K562 (cell line): ENCODE measurements at regions not wholly inside any gene's neighbourhood (a gene's known extent, or its start where the extent isn't known, plus 50 kb on each side); places are given as distances from the start of the nearest gene placed in this dataset.

ENCODE experiments used
- ATAC-seq: fragments of 200-7000 bp; cut with Tn5 transposase; 3 replicates; pipeline ENCODE4 v1.9.1; 2020; ENCODE audit warnings: moderate library complexity
- BruUV-seq: library from RNA; stranded (reverse); fragments of 400-500 nt; replicated peaks from 2 replicates; lab custom pipeline; 2021; lab: Mats Ljungman, UMichigan
- CTCF ChIA-PET: fragments of 300-600 bp; formaldehyde crosslinking; extraction: SDS; loops from one replicate; lab custom pipeline; 2021; ENCODE audit warnings: low intra/inter-chr PET ratio; lab: Yijun Ruan, JAX
- POLR2A ChIA-PET: fragments of 300-600, 350-650 bp; sonication (Branson Sonifier 250); formaldehyde crosslinking; extraction: SDS; loops from one replicate; lab custom pipeline; 2021; ENCODE audit warnings: antibody characterized with exemption, inconsistent platforms; lab: Yijun Ruan, JAX
- DNase-seq, 4 experiments: peaks; one replicate each; pipeline versions ENCODE4 v3.0.0 to v3.0.0-alpha.2; 2011 to 2018; ENCODE audit warnings: low spot score in 3 of 4, mixed read lengths in 3 of 4; ENCODE audit errors: extremely low read depth in 1 of 4
- FAIRE-seq: peaks from 2 replicates; lab custom pipeline; 2011; peaks lifted over from hg19 to GRCh38; lab: Jason Lieb, UNC
- H2AFZ ChIP-seq: 2 replicates; pipeline ENCODE4 v1.6.0; 2011; ENCODE audit warnings: low read depth, low read length, control low read depth, inconsistent platforms
- H3K27ac ChIP-seq: fragments of 200-600 bp; 3 replicates; pipeline ENCODE4 v1.8.0; 2011; ENCODE audit warnings: low read depth, mild to moderate bottlenecking, control low read depth, inconsistent platforms, low read length, moderate library complexity, mixed read lengths; ENCODE audit errors: extremely low read depth
- H3K27me3 ChIP-seq, 2 experiments: fragments of 300-600 bp in 1 of 2; 2 replicates in 1 of 2; 3 replicates in 1 of 2; pipeline versions ENCODE4 v1.6.0 to v1.8.0; 2011; ENCODE audit warnings: inconsistent platforms in 2 of 2, low read length in 2 of 2, mild to moderate bottlenecking in 1 of 2, mixed read lengths in 1 of 2, moderate library complexity in 1 of 2; ENCODE audit not compliant: control insufficient read depth in 2 of 2, insufficient read depth in 2 of 2
- H3K36me3 ChIP-seq: fragments of 300-600 bp; 3 replicates; pipeline ENCODE4 v1.8.0; 2011; ENCODE audit warnings: mild to moderate bottlenecking, low read length, inconsistent platforms; ENCODE audit not compliant: control insufficient read depth, insufficient read depth
- H3K4me1 ChIP-seq, 2 experiments: fragments of 200-600 bp in 1 of 2; replicated peaks in 1 of 2; 2 replicates in 1 of 2; 3 replicates in 1 of 2; pipeline versions ENCODE4 v1.5.1 to v1.8.0; 2011; ENCODE audit warnings: inconsistent platforms in 2 of 2, low read length in 2 of 2, mild to moderate bottlenecking in 1 of 2, mixed read lengths in 1 of 2, moderate library complexity in 1 of 2; ENCODE audit not compliant: control insufficient read depth in 2 of 2, insufficient read depth in 2 of 2
- H3K4me2 ChIP-seq: 2 replicates; pipeline ENCODE4 v1.6.1; 2011; ENCODE audit warnings: low read length, control low read depth, inconsistent platforms, mixed read lengths; ENCODE audit not compliant: insufficient read depth
- H3K4me3 ChIP-seq: fragments of 200-600 bp; sonication (generic), shearing (Covaris generic); 2 replicates; pipeline ENCODE4 v1.5.1; 2016; ENCODE audit warnings: control low read depth, inconsistent platforms
- H3K79me2 ChIP-seq: fragments of 200-600 bp; 3 replicates; pipeline ENCODE4 v1.8.0; 2011; ENCODE audit warnings: low read length, inconsistent platforms; ENCODE audit not compliant: control insufficient read depth, insufficient read depth
- H3K9ac ChIP-seq, 2 experiments: 2 replicates each; pipeline versions ENCODE4 v1.6.0 to v1.6.1; 2011; ENCODE audit warnings: low read depth in 2 of 2, low read length in 2 of 2, control low read depth in 1 of 2, inconsistent platforms in 1 of 2, mild to moderate bottlenecking in 1 of 2, mixed read lengths in 1 of 2; ENCODE audit not compliant: insufficient read depth in 1 of 2
- H3K9me1 ChIP-seq: one replicate; pipeline ENCODE4 v1.6.0; 2011; ENCODE audit warnings: inconsistent platforms, mild to moderate bottlenecking, low read length, moderate library complexity; ENCODE audit not compliant: control insufficient read depth, insufficient read depth
- H3K9me3 ChIP-seq: replicated peaks from 2 replicates; pipeline ENCODE4 v1.5.1; 2011; ENCODE audit warnings: low read depth, low read length, inconsistent platforms; ENCODE audit not compliant: control insufficient read depth, insufficient read depth
- H4K20me1 ChIP-seq: replicated peaks from 2 replicates; pipeline ENCODE4 v1.6.1; 2011; ENCODE audit warnings: low read length, inconsistent platforms, mixed read lengths; ENCODE audit not compliant: control insufficient read depth, insufficient read depth
- CBX2 ChIP-seq: fragments of 200-600 bp; sonication (generic); IDR thresholded peaks from one replicate; pipeline ENCODE4 v1.6.1; 2012; ENCODE audit warnings: mild to moderate bottlenecking, low read length, inconsistent platforms; ENCODE audit not compliant: insufficient read depth, poor library complexity, severe bottlenecking
- CLOCK ChIP-seq: fragments of 250-450 bp; sonication (Bioruptor Pico); IDR thresholded peaks from 2 replicates; pipeline ENCODE4 v1.4.0; 2020; ENCODE audit warnings: mild to moderate bottlenecking, moderate library complexity, borderline replicate concordance
- CREBBP ChIP-seq: IDR thresholded peaks from one replicate; pipeline ENCODE4 v1.6.1; 2012; ENCODE audit warnings: low read depth, mild to moderate bottlenecking, control low read depth, inconsistent platforms, low read length
- CXXC5 ChIP-seq: fragments of 250-450 bp; sonication (Bioruptor Pico); IDR thresholded peaks from 2 replicates; pipeline ENCODE4 v1.8.0; 2022; ENCODE audit warnings: inconsistent platforms, mild to moderate bottlenecking, moderate library complexity
- IRF1 ChIP-seq: sonication (generic); formaldehyde crosslinking; IDR thresholded peaks from 2 replicates; pipeline ENCODE4 v1.8.0; 2022; ENCODE audit warnings: missing genetic modification reagents, mild to moderate bottlenecking, borderline replicate concordance
- PCBP2 ChIP-seq: fragments of 200-400 bp; formaldehyde crosslinking; IDR thresholded peaks from 2 replicates; pipeline ENCODE4 v1.6.1; 2018; ENCODE audit warnings: low read length, low read depth, mild to moderate bottlenecking, moderate library complexity; ENCODE audit not compliant: poor library complexity, severe bottlenecking
- RNF219 ChIP-seq: fragments of 250-450 bp; sonication (Bioruptor Pico); IDR thresholded peaks from 2 replicates; pipeline ENCODE4 v1.5.0; 2022; ENCODE audit warnings: mild to moderate bottlenecking
- ZNF184 ChIP-seq: sonication (generic); formaldehyde crosslinking; IDR thresholded peaks from 2 replicates; pipeline ENCODE4 v1.5.0; 2020; ENCODE audit warnings: missing genetic modification reagents
- ZNF282 ChIP-seq: sonication (generic); formaldehyde crosslinking; IDR thresholded peaks from 2 replicates; pipeline ENCODE4 v1.8.1; 2023; ENCODE audit warnings: missing genetic modification reagents
- ZNF444 ChIP-seq: fragments of 250-450 bp; sonication (Bioruptor Pico); IDR thresholded peaks from 2 replicates; pipeline ENCODE4 v1.4.0; 2020; ENCODE audit warnings: mild to moderate bottlenecking, moderate library complexity
- ZNF707 ChIP-seq: fragments of 250-450 bp; sonication (Bioruptor Pico); conservative IDR thresholded peaks from 2 replicates; pipeline ENCODE4 v1.8.0; 2022; ENCODE audit warnings: inconsistent platforms, mild to moderate bottlenecking, moderate library complexity
- WGBS: fragments of 100-300 bp; shearing (Covaris generic); methylation state at CpG from one replicate; pipeline ENCODE4 v1.1.6; 2016; ENCODE audit warnings: low coverage, mixed read lengths; ENCODE audit not compliant: insufficient coverage; ENCODE audit errors: missing lambda C conversion rate; 5-methylcytosine and 5-hydroxymethylcytosine counted together
- in situ Hi-C: fragments of 300-500 bp; cut with MboI; formaldehyde crosslinking; loops from 4 replicates; pipeline ENCODE4 v1.15.0; 2018; ENCODE audit warnings: inconsistent platforms, mixed read lengths
- intact Hi-C: fragments of 100-400 bp; cut with micrococcal nuclease; formaldehyde crosslinking; loops from 2 replicates; pipeline ENCODE4 v1.14.2; 2022

- BruUV-seq: no TSS peak
- no peak overlapping the region for H3K9ac ChIP-seq
- no peaks in the 10 kb centered on the region for H3K27me3 ChIP-seq
- 0% methylated on average over 4 of the region's 4 CpGs for WGBS
- H3K79me2 ChIP-seq: no peaks in the 10 kb centered on the region
- no peaks in the 10 kb centered on the region for H3K4me1 ChIP-seq
- FAIRE-seq (no peak), ATAC-seq (no peak)
- no peak overlapping the region for H3K27ac ChIP-seq
- H3K9me1 ChIP-seq: no peaks in the 10 kb centered on the region
- in situ Hi-C loops (no loop called here), intact Hi-C loops (no loop called here)
- H2AFZ ChIP-seq: no peak overlapping the region
- ChIA-PET POLR2A (no interaction called here), CTCF (no interaction called here)
- no peaks in the 10 kb centered on the region for H3K9me3 ChIP-seq
- H3K4me2 ChIP-seq: no peak overlapping the region
- H4K20me1 ChIP-seq: no peaks in the 10 kb centered on the region
- no peak for TF ChIP-seq CLOCK (CRISPR knock-in tag)
- no peak for TF ChIP-seq CXXC5 (CRISPR knock-in tag)
- no peak for TF ChIP-seq ZNF707
- TF ChIP-seq PCBP2: no peak
- TF ChIP-seq ZNF282 (CRISPR knock-in tag): no peak
- TF ChIP-seq RNF219 (CRISPR knock-in tag): no peak
- TF ChIP-seq IRF1 (CRISPR knock-in tag): no peak
- TF ChIP-seq ZNF444: no peak
- no peak for TF ChIP-seq ZNF184 (CRISPR knock-in tag)
- TF ChIP-seq CBX2: no peak
- no peak for TF ChIP-seq CREBBP
- TF ChIP-seq, all 486 proteins: peak for 0
- Histone ChIP-seq H3K4me3 (no peak overlapping the region), H3K36me3 (no peaks in the 10 kb centered on the region)
- no peak for DNase-seq
These were observed 50.6 kb upstream of the IKZF2 start for GRCh38 chr2:213202011-213202410.
